CD4-positive, alpha-beta T cell (primary cell): ENCODE measurements at regions not wholly inside any gene's neighbourhood (a gene's known extent, or its start where the extent isn't known, plus 50 kb on each side); places are given as distances from the start of the nearest gene placed in this dataset.

Experiments used
- ATAC-seq: fragments of 200-7000 bp; cut with Tn5 transposase; one replicate; pipeline ENCODE4 v1.10.0; 2022; ENCODE audit warnings: mild to moderate bottlenecking; ENCODE audit not compliant: poor library complexity
- CTCF ChIA-PET: fragments of 350-600 bp; sonication (Branson Sonifier 250); formaldehyde crosslinking; loops from one replicate; lab custom pipeline; 2021; ENCODE audit warnings: antibody characterized with exemption, inconsistent platforms; lab: Charles Lee
- POLR2A ChIA-PET: fragments of 350-600 bp; sonication (Branson Sonifier 250); formaldehyde crosslinking; loops from one replicate; lab custom pipeline; 2021; ENCODE audit warnings: antibody characterized with exemption, inconsistent platforms; lab: Charles Lee
- DNase-seq, 14 experiments: peaks; one replicate each; pipeline ENCODE4 v3.0.0-alpha.2; 2013 to 2020; ENCODE audit warnings: mixed read lengths in 2 of 14
- H3K27ac ChIP-seq, 2 donors: one replicate each; pipeline versions ENCODE4 v1.5.1 to v1.7.0; 2013; ENCODE audit warnings: low read length in 2 of 2, low read depth in 1 of 2, mild to moderate bottlenecking in 1 of 2
- H3K27me3 ChIP-seq, 2 experiments: 1 replicate in 1 of 2; 2 replicates in 1 of 2; pipeline versions ENCODE4 v1.6.1 to v1.7.0; 2013; ENCODE audit warnings: low read length in 2 of 2, control low read depth in 1 of 2, mild to moderate bottlenecking in 1 of 2, moderate library complexity in 1 of 2; ENCODE audit not compliant: insufficient read depth in 2 of 2, control insufficient read depth in 1 of 2
- H3K36me3 ChIP-seq: one replicate; pipeline ENCODE4 v1.6.1; 2013; ENCODE audit warnings: low read length, control low read depth; ENCODE audit not compliant: insufficient read depth
- H3K4me1 ChIP-seq: one replicate; pipeline ENCODE4 v1.6.1; 2013; ENCODE audit warnings: low read length, control low read depth; ENCODE audit not compliant: insufficient read depth
- H3K4me3 ChIP-seq: one replicate; pipeline ENCODE4 v1.5.1; 2013; ENCODE audit warnings: mild to moderate bottlenecking, low read length, moderate library complexity
- H3K9me3 ChIP-seq, 2 experiments: 1 replicate in 1 of 2; 2 replicates in 1 of 2; pipeline versions ENCODE4 v1.6.1 to v1.7.0; 2013; ENCODE audit warnings: low read length in 2 of 2, mild to moderate bottlenecking in 2 of 2, control low read depth in 1 of 2, moderate library complexity in 1 of 2; ENCODE audit not compliant: control insufficient read depth in 1 of 2, insufficient read depth in 1 of 2
- H3K27ac Mint-ChIP-seq: one replicate; pipeline ENCODE4 v1.8.0; 2020; ENCODE audit warnings: mixed read lengths
- H3K27me3 Mint-ChIP-seq: one replicate; pipeline ENCODE4 v1.8.0; 2021; ENCODE audit warnings: mixed read lengths
- H3K36me3 Mint-ChIP-seq: one replicate; pipeline ENCODE4 v1.8.0; 2021; ENCODE audit warnings: low read depth, mixed read lengths
- H3K4me1 Mint-ChIP-seq: one replicate; pipeline ENCODE4 v1.8.0; 2021; ENCODE audit warnings: low read depth, mixed read lengths
- H3K4me3 Mint-ChIP-seq: one replicate; pipeline ENCODE4 v1.8.0; 2020; ENCODE audit warnings: mild to moderate bottlenecking, mixed read lengths
- H3K9me3 Mint-ChIP-seq: one replicate; pipeline ENCODE4 v1.8.0; 2020; ENCODE audit warnings: mixed read lengths
- intact Hi-C, 2 experiments: fragments of 100-400 bp; cut with DNase I in 1 of 2; cut with micrococcal nuclease in 1 of 2; formaldehyde crosslinking; loops; one replicate each; pipeline versions ENCODE4 v1.15.1 to v1.9.0; 2023 to 2025; cut with DNase I, micrococcal nuclease
- TF ChIP-seq, protein P1 (sequence below): fragments of 200-600 bp; IDR thresholded peaks from one replicate; pipeline ENCODE4 v1.8.0; 2022; ENCODE audit warnings: antibody characterized with exemption, mild to moderate bottlenecking

DNA sequence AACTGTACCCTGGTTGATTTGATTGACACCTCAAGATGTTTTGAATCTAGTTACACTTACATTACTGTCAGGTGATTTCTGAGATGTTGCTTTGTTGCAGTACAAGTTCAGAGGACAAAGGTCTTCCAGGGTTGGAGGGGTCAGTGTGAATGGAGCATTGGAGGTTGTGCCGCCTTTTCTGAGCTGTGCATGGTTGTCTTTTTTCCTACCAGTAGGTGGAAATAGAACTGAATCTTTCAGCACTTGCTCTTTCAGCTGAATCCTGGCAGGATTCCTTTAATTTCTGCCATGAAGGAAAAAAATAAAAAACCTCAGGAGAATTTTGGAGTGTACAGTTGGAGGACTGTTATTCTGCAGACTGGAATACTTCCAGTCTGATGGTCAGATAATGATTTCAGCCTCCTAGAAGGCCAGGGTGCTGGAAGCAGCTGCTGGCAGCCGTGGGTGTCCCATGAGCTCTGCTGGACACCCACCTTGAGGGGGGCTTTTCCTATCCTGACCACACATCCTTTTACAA, 82.7 kb downstream of the PLCE1 start:
- H3K36me3 ChIP-seq: no peaks in the 10 kb centered on the region
- TF ChIP-seq, protein P1, sequence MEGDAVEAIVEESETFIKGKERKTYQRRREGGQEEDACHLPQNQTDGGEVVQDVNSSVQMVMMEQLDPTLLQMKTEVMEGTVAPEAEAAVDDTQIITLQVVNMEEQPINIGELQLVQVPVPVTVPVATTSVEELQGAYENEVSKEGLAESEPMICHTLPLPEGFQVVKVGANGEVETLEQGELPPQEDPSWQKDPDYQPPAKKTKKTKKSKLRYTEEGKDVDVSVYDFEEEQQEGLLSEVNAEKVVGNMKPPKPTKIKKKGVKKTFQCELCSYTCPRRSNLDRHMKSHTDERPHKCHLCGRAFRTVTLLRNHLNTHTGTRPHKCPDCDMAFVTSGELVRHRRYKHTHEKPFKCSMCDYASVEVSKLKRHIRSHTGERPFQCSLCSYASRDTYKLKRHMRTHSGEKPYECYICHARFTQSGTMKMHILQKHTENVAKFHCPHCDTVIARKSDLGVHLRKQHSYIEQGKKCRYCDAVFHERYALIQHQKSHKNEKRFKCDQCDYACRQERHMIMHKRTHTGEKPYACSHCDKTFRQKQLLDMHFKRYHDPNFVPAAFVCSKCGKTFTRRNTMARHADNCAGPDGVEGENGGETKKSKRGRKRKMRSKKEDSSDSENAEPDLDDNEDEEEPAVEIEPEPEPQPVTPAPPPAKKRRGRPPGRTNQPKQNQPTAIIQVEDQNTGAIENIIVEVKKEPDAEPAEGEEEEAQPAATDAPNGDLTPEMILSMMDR: no peak
- ChIA-PET POLR2A (no interaction called here), CTCF (no interaction called here)
- no peak overlapping the region for H3K27ac ChIP-seq
- H3K27me3 Mint-ChIP-seq: peaks cover 12% of the 10 kb centered on the region
- H3K9me3 ChIP-seq: no peaks in the 10 kb centered on the region
- H3K4me3 ChIP-seq: no peak overlapping the region
- intact Hi-C loops: loop anchor here in 1 of 2 experiments (5.0 kb wide), 1 partner anchor 791 kb away; no protein-coding TSS in a partner anchor
- H3K4me3 Mint-ChIP-seq: no peak overlapping the region
- DNase-seq (no peak), ATAC-seq (no peak)
- no peaks in the 10 kb centered on the region for H3K4me1 ChIP-seq
- no peaks in the 10 kb centered on the region for H3K27me3 ChIP-seq
- H3K4me1 Mint-ChIP-seq: no peaks in the 10 kb centered on the region
- H3K36me3 Mint-ChIP-seq: no peaks in the 10 kb centered on the region
- no peak overlapping the region for H3K27ac Mint-ChIP-seq
- H3K9me3 Mint-ChIP-seq: no peaks in the 10 kb centered on the region

- H3K36me3 Mint-ChIP-seq: no peaks in the 10 kb centered on the region
- H3K27ac ChIP-seq: no peak overlapping the region
- no peaks in the 10 kb centered on the region for H3K9me3 ChIP-seq
- peaks cover 12% of the 10 kb centered on the region for H3K27me3 Mint-ChIP-seq
- no peaks in the 10 kb centered on the region for H3K36me3 ChIP-seq
- ChIA-PET POLR2A (no interaction called here), CTCF (no interaction called here)
- no peak overlapping the region for H3K4me3 ChIP-seq
- H3K4me1 Mint-ChIP-seq: no peaks in the 10 kb centered on the region
- TF ChIP-seq, protein P1: no peak
- no peak for DNase-seq
- ATAC-seq: no peak
- no peaks in the 10 kb centered on the region for H3K27me3 ChIP-seq
- H3K9me3 Mint-ChIP-seq: no peaks in the 10 kb centered on the region
- H3K27ac Mint-ChIP-seq: no peak overlapping the region
- H3K4me3 Mint-ChIP-seq: no peak overlapping the region
- intact Hi-C loops: loop anchor here in 1 of 2 experiments (5.0 kb wide), 1 partner anchor 790 kb away; no protein-coding TSS in a partner anchor
- no peaks in the 10 kb centered on the region for H3K4me1 ChIP-seq
Observed at GRCh38 chr10:94077042-94077441, 83.3 kb downstream of the PLCE1 start.

- Histone ChIP-seq H3K9me3 (no peaks in the 10 kb centered on the region), H3K4me1 (no peaks in the 10 kb centered on the region), H3K27me3 (no peaks in the 10 kb centered on the region), H3K36me3 (no peaks in the 10 kb centered on the region), H3K4me3 (no peak overlapping the region), H3K27ac (no peak overlapping the region)
- intact Hi-C loops: no loop called here
- Mint-ChIP-seq H3K4me1 (no peaks in the 10 kb centered on the region), H3K4me3 (no peak overlapping the region), H3K9me3 (no peaks in the 10 kb centered on the region), H3K36me3 (no peaks in the 10 kb centered on the region), H3K27ac (no peak overlapping the region), H3K27me3 (peaks cover 5% of the 10 kb centered on the region)
- ATAC-seq (no peak), DNase-seq (no peak)
- POLR2A ChIA-PET: no interaction called here
- CTCF ChIA-PET: no interaction called here
- TF ChIP-seq, protein P1: no peak
Observed at GRCh38 chr10:94080108-94080507, 86.4 kb downstream of the PLCE1 start.
